ENCODE measurements at regions not wholly inside any gene's neighbourhood (a gene's known extent, or its start where the extent isn't known, plus 50 kb on each side); places are given as distances from the start of the nearest gene placed in this dataset.

GRCh38 chr15:39266890-39267289 is 314.0 kb upstream of the THBS1 start:
- Histone ChIP-seq H3K79me1 (ENCODE audit: low read depth, low read length) (no peaks in the 10 kb centered on the region), H3K14ac (ENCODE audit: low read length) (no peak overlapping the region), H3K9ac (ENCODE audit: low read depth, low read length, poor library complexity) (no peak overlapping the region), H2BK12ac (ENCODE audit: low read length) (no peak overlapping the region), H3K27me3 (ENCODE audit: control insufficient read depth in 3 of 3, insufficient read depth in 3 of 3, low read depth in 1 of 3, low read length in 3 of 3) (no peaks in the 10 kb centered on the region), H3K36me3 (replicated peaks in 1 of 2; ENCODE audit: control insufficient read depth in 2 of 2, insufficient read depth in 2 of 2, low read length in 2 of 2) (no peaks in the 10 kb centered on the region), H2AFZ (ENCODE audit: low read length) (no peak overlapping the region), H2BK120ac (ENCODE audit: low read depth, low read length) (no peak overlapping the region), H4K91ac (ENCODE audit: low read depth, low read length, poor library complexity) (no peak overlapping the region), H4K8ac (ENCODE audit: low read depth, low read length) (no peak overlapping the region), H3K9me3 (replicated peaks in 1 of 2; ENCODE audit: control insufficient read depth in 2 of 2, insufficient read depth in 1 of 2, low read depth in 1 of 2, low read length in 2 of 2) (no peaks in the 10 kb centered on the region), H3K4ac (ENCODE audit: low read length) (no peak overlapping the region), H2BK5ac (ENCODE audit: low read length) (no peak overlapping the region), H3K27ac (replicated peaks; ENCODE audit: low read length) (no peak overlapping the region), H3K4me1 (ENCODE audit: control insufficient read depth in 2 of 2, insufficient read depth in 1 of 2, low read depth in 1 of 2, low read length in 2 of 2) (peaks cover 0 to 3% of the 10 kb centered on the region in 2 donors), H3K23ac (ENCODE audit: low read depth, low read length, poor library complexity) (no peak overlapping the region), H3K4me2 (ENCODE audit: insufficient read depth, low read length, poor library complexity, severe bottlenecking) (no peak overlapping the region), H3K18ac (ENCODE audit: low read length) (no peak overlapping the region), H3K4me3 (ENCODE audit: low read length in 2 of 2) (no peak overlapping the region), H2AK5ac (ENCODE audit: low read depth, low read length) (no peak overlapping the region), H2BK15ac (ENCODE audit: low read length) (no peak overlapping the region)
- no CpG with 5 or more reads among the region's 1 CpG for WGBS, 2 donors (ENCODE audit: extremely low coverage in 2 of 2, insufficient read length in 2 of 2, insufficient replicate concordance in 1 of 2)
- DNase-seq (ENCODE audit: low spot score) = no peak

GRCh38 chr15:39267685-39268084 is 313.2 kb upstream of the THBS1 start:
- no peak overlapping the region for H3K9ac ChIP-seq (ENCODE audit: low read depth, low read length, poor library complexity)
- no peak overlapping the region for H4K8ac ChIP-seq (ENCODE audit: low read depth, low read length)
- no peaks in the 10 kb centered on the region for H3K79me1 ChIP-seq (ENCODE audit: low read depth, low read length)
- no peak overlapping the region for H3K4me3 ChIP-seq (ENCODE audit: low read length in 2 of 2)
- no peak overlapping the region for H2BK120ac ChIP-seq (ENCODE audit: low read depth, low read length)
- H3K4ac ChIP-seq (ENCODE audit: low read length) = no peak overlapping the region
- no peaks in the 10 kb centered on the region for H3K9me3 ChIP-seq (replicated peaks in 1 of 2; ENCODE audit: control insufficient read depth in 2 of 2, insufficient read depth in 1 of 2, low read depth in 1 of 2, low read length in 2 of 2)
- H3K14ac ChIP-seq (ENCODE audit: low read length) = no peak overlapping the region
- H3K23ac ChIP-seq (ENCODE audit: low read depth, low read length, poor library complexity) = no peak overlapping the region
- H2AK5ac ChIP-seq (ENCODE audit: low read depth, low read length) = no peak overlapping the region
- no CpG with 5 or more reads among the region's 7 CpGs for WGBS, 2 donors (ENCODE audit: extremely low coverage in 2 of 2, insufficient read length in 2 of 2, insufficient replicate concordance in 1 of 2)
- no peak overlapping the region for H4K91ac ChIP-seq (ENCODE audit: low read depth, low read length, poor library complexity)
- no peak for DNase-seq (ENCODE audit: low spot score)
- H2BK12ac ChIP-seq (ENCODE audit: low read length) = no peak overlapping the region
- H3K36me3 ChIP-seq (replicated peaks in 1 of 2; ENCODE audit: control insufficient read depth in 2 of 2, insufficient read depth in 2 of 2, low read length in 2 of 2) = no peaks in the 10 kb centered on the region
- peaks cover 0 to 3% of the 10 kb centered on the region in 2 donors for H3K4me1 ChIP-seq (ENCODE audit: control insufficient read depth in 2 of 2, insufficient read depth in 1 of 2, low read depth in 1 of 2, low read length in 2 of 2)
- no peak overlapping the region for H2BK5ac ChIP-seq (ENCODE audit: low read length)
- no peak overlapping the region for H3K27ac ChIP-seq (replicated peaks; ENCODE audit: low read length)
- H2BK15ac ChIP-seq (ENCODE audit: low read length) = no peak overlapping the region
- H2AFZ ChIP-seq (ENCODE audit: low read length) = no peak overlapping the region
- no peaks in the 10 kb centered on the region for H3K27me3 ChIP-seq (ENCODE audit: control insufficient read depth in 3 of 3, insufficient read depth in 3 of 3, low read depth in 1 of 3, low read length in 3 of 3)
- H3K4me2 ChIP-seq (ENCODE audit: insufficient read depth, low read length, poor library complexity, severe bottlenecking) = no peak overlapping the region
- H3K18ac ChIP-seq (ENCODE audit: low read length) = no peak overlapping the region

- peaks cover 0 to 3% of the 10 kb centered on the region in 2 donors for H3K4me1 ChIP-seq (ENCODE audit: control insufficient read depth in 2 of 2, insufficient read depth in 1 of 2, low read depth in 1 of 2, low read length in 2 of 2)
- H3K27me3 ChIP-seq (ENCODE audit: control insufficient read depth in 3 of 3, insufficient read depth in 3 of 3, low read depth in 1 of 3, low read length in 3 of 3) = no peaks in the 10 kb centered on the region
- H3K18ac ChIP-seq (ENCODE audit: low read length) = no peak overlapping the region
- H3K4me3 ChIP-seq (ENCODE audit: low read length in 2 of 2) = no peak overlapping the region
- H3K79me1 ChIP-seq (ENCODE audit: low read depth, low read length) = no peaks in the 10 kb centered on the region
- H3K9me3 ChIP-seq (replicated peaks in 1 of 2; ENCODE audit: control insufficient read depth in 2 of 2, insufficient read depth in 1 of 2, low read depth in 1 of 2, low read length in 2 of 2) = no peaks in the 10 kb centered on the region
- H2BK120ac ChIP-seq (ENCODE audit: low read depth, low read length) = no peak overlapping the region
- H3K14ac ChIP-seq (ENCODE audit: low read length) = no peak overlapping the region
- H2BK15ac ChIP-seq (ENCODE audit: low read length) = no peak overlapping the region
- no peak overlapping the region for H3K4me2 ChIP-seq (ENCODE audit: insufficient read depth, low read length, poor library complexity, severe bottlenecking)
- no peaks in the 10 kb centered on the region for H3K36me3 ChIP-seq (replicated peaks in 1 of 2; ENCODE audit: control insufficient read depth in 2 of 2, insufficient read depth in 2 of 2, low read length in 2 of 2)
- no peak overlapping the region for H2BK12ac ChIP-seq (ENCODE audit: low read length)
- no peak overlapping the region for H3K23ac ChIP-seq (ENCODE audit: low read depth, low read length, poor library complexity)
- H2AK5ac ChIP-seq (ENCODE audit: low read depth, low read length) = no peak overlapping the region
- no peak overlapping the region for H3K4ac ChIP-seq (ENCODE audit: low read length)
- H3K27ac ChIP-seq (replicated peaks; ENCODE audit: low read length) = no peak overlapping the region
- H2BK5ac ChIP-seq (ENCODE audit: low read length) = no peak overlapping the region
- H4K8ac ChIP-seq (ENCODE audit: low read depth, low read length) = no peak overlapping the region
- H3K9ac ChIP-seq (ENCODE audit: low read depth, low read length, poor library complexity) = no peak overlapping the region
- H4K91ac ChIP-seq (ENCODE audit: low read depth, low read length, poor library complexity) = no peak overlapping the region
- H2AFZ ChIP-seq (ENCODE audit: low read length) = no peak overlapping the region
- no CpG with 5 or more reads among the region's 2 CpGs for WGBS, 2 donors (ENCODE audit: extremely low coverage in 2 of 2, insufficient read length in 2 of 2, insufficient replicate concordance in 1 of 2)
- no peak for DNase-seq (ENCODE audit: low spot score)
These were observed 311.5 kb upstream of the THBS1 start for GRCh38 chr15:39269352-39269751.

GRCh38 chr15:39269821-39270220 is 311.1 kb upstream of the THBS1 start:
- no peak overlapping the region for H3K4ac ChIP-seq (ENCODE audit: low read length)
- H3K9me3 ChIP-seq (replicated peaks in 1 of 2; ENCODE audit: control insufficient read depth in 2 of 2, insufficient read depth in 1 of 2, low read depth in 1 of 2, low read length in 2 of 2) = no peaks in the 10 kb centered on the region
- no peak overlapping the region for H2BK15ac ChIP-seq (ENCODE audit: low read length)
- no peak overlapping the region for H3K4me3 ChIP-seq (ENCODE audit: low read length in 2 of 2)
- no peak overlapping the region for H3K23ac ChIP-seq (ENCODE audit: low read depth, low read length, poor library complexity)
- H3K9ac ChIP-seq (ENCODE audit: low read depth, low read length, poor library complexity) = no peak overlapping the region
- H4K91ac ChIP-seq (ENCODE audit: low read depth, low read length, poor library complexity) = no peak overlapping the region
- peak overlapping the region; percentile 26 for H2AFZ ChIP-seq (ENCODE audit: low read length)
- H2BK120ac ChIP-seq (ENCODE audit: low read depth, low read length) = no peak overlapping the region
- H3K27me3 ChIP-seq (ENCODE audit: control insufficient read depth in 3 of 3, insufficient read depth in 3 of 3, low read depth in 1 of 3, low read length in 3 of 3) = no peaks in the 10 kb centered on the region
- no peak overlapping the region for H3K18ac ChIP-seq (ENCODE audit: low read length)
- H4K8ac ChIP-seq (ENCODE audit: low read depth, low read length) = no peak overlapping the region
- H2AK5ac ChIP-seq (ENCODE audit: low read depth, low read length) = no peak overlapping the region
- H3K79me1 ChIP-seq (ENCODE audit: low read depth, low read length) = no peaks in the 10 kb centered on the region
- peaks cover 0 to 3% of the 10 kb centered on the region in 2 donors for H3K4me1 ChIP-seq (ENCODE audit: control insufficient read depth in 2 of 2, insufficient read depth in 1 of 2, low read depth in 1 of 2, low read length in 2 of 2)
- H3K14ac ChIP-seq (ENCODE audit: low read length) = no peak overlapping the region
- H2BK5ac ChIP-seq (ENCODE audit: low read length) = no peak overlapping the region
- H3K27ac ChIP-seq (replicated peaks; ENCODE audit: low read length) = no peak overlapping the region
- H3K36me3 ChIP-seq (replicated peaks in 1 of 2; ENCODE audit: control insufficient read depth in 2 of 2, insufficient read depth in 2 of 2, low read length in 2 of 2) = no peaks in the 10 kb centered on the region
- no peak for DNase-seq (ENCODE audit: low spot score)
- H2BK12ac ChIP-seq (ENCODE audit: low read length) = no peak overlapping the region
- no CpG with 5 or more reads among the region's 4 CpGs for WGBS, 2 donors (ENCODE audit: extremely low coverage in 2 of 2, insufficient read length in 2 of 2, insufficient replicate concordance in 1 of 2)
- no peak overlapping the region for H3K4me2 ChIP-seq (ENCODE audit: insufficient read depth, low read length, poor library complexity, severe bottlenecking)

Measured in neuronal stem cell (in vitro differentiated cells).